Uterus (tissue), 3 donors: ENCODE measurements at regions not wholly inside any gene's neighbourhood (a gene's known extent, or its start where the extent isn't known, plus 50 kb on each side); places are given as distances from the start of the nearest gene placed in this dataset.
"Not testable (repeated sequence)": the region's sequence is repeated elsewhere in the genome, so short reads cannot be mapped to it uniquely, and the experiment has no call there.

Experiments used
- DNase-seq, 2 donors: peaks; one replicate each; pipeline ENCODE4 v3.0.0-alpha.2; 2019 to 2020
- H3K27ac ChIP-seq, 2 donors: fragments of 200-600 bp; sonication (generic); 1 replicate in 1 of 2; 2 replicates in 1 of 2; pipeline ENCODE4 v1.5.1; 2016 to 2018
- H3K27me3 ChIP-seq, 2 donors: fragments of 200-600 bp; sonication (generic); one replicate each; pipeline ENCODE4 v1.5.1; 2018 to 2019; ENCODE audit warnings: control low read depth in 1 of 2
- H3K36me3 ChIP-seq, 2 donors: fragments of 200-600 bp; sonication (generic); one replicate each; pipeline ENCODE4 v1.5.1; 2019; ENCODE audit warnings: control low read depth in 1 of 2
- H3K4me1 ChIP-seq, 2 donors: fragments of 200-600 bp; sonication (generic); one replicate each; pipeline ENCODE4 v1.5.1; 2018 to 2019; ENCODE audit warnings: control low read depth in 1 of 2
- H3K4me3 ChIP-seq, 2 donors: fragments of 200-600 bp; sonication (generic); 1 replicate in 1 of 2; 2 replicates in 1 of 2; pipeline ENCODE4 v1.5.1; 2018 to 2019; ENCODE audit warnings: mild to moderate bottlenecking in 1 of 2
- H3K9me3 ChIP-seq, 2 donors: fragments of 200-600 bp; sonication (generic); one replicate each; pipeline ENCODE4 v1.5.1; 2019; ENCODE audit warnings: control low read depth in 1 of 2
- intact Hi-C: fragments of 100-400 bp; cut with DNase I; formaldehyde crosslinking; loops from one replicate; pipeline ENCODE4 v1.15.1; 2023; ENCODE audit warnings: low total_unique reads
- donor health status: DM: yes; HTN: yes; CAD: no.

DNA sequence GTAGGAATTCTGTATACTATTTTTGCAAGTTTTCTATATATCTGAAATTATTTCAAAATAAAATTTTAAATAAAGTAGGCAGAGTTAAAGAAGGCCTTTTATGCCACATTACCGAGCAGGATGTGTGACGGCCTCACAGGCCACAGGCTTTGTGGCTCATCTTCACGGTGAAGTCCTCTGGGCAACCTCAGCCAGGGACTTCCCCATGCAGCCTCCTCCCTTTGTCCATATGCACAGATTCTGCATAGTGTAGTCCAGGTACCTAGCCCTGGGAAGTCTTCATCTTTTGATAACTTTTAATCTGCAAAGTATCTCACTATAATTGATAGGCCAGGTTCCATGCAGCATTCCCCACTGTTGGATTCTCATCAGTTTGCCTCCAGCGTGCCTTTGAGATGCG lies 62.8 kb downstream of the ARHGAP11B start:
- H3K36me3 ChIP-seq, DNase-seq, H3K27ac ChIP-seq, intact Hi-C loops, H3K9me3 ChIP-seq, H3K27me3 ChIP-seq, H3K4me3 ChIP-seq, H3K4me1 ChIP-seq: not testable (repeated sequence)

DNA sequence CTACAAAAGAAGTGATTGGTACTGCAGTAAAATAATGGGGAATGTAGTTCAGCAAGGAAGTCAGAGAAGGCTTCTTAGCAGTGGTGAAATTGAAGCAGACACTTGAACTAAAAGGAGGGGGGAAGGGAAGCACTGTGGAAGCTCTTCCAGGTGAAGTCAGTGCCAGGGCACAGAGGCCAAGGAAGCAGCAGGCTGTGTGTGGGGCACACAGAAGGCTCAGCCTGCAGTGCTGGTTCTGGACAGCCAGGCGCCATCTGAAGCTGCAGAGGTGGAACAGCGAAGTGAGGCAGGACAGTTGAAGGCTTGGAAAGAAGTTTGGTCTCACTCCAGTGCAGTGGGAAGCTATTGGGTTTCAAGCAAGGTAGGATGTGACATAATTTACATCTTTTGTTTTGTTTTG lies 64.2 kb downstream of the ARHGAP11B start:
- H3K36me3 ChIP-seq, H3K9me3 ChIP-seq, H3K4me1 ChIP-seq, H3K27me3 ChIP-seq, H3K27ac ChIP-seq, intact Hi-C loops, H3K4me3 ChIP-seq, DNase-seq: not testable (repeated sequence)

- DNase-seq, H3K36me3 ChIP-seq, H3K4me3 ChIP-seq, intact Hi-C loops, H3K9me3 ChIP-seq, H3K27me3 ChIP-seq, H3K27ac ChIP-seq, H3K4me1 ChIP-seq: not testable (repeated sequence)
These were observed 69.9 kb downstream of the ARHGAP11B start for GRCh38 chr15:30695811-30696210.

DNA sequence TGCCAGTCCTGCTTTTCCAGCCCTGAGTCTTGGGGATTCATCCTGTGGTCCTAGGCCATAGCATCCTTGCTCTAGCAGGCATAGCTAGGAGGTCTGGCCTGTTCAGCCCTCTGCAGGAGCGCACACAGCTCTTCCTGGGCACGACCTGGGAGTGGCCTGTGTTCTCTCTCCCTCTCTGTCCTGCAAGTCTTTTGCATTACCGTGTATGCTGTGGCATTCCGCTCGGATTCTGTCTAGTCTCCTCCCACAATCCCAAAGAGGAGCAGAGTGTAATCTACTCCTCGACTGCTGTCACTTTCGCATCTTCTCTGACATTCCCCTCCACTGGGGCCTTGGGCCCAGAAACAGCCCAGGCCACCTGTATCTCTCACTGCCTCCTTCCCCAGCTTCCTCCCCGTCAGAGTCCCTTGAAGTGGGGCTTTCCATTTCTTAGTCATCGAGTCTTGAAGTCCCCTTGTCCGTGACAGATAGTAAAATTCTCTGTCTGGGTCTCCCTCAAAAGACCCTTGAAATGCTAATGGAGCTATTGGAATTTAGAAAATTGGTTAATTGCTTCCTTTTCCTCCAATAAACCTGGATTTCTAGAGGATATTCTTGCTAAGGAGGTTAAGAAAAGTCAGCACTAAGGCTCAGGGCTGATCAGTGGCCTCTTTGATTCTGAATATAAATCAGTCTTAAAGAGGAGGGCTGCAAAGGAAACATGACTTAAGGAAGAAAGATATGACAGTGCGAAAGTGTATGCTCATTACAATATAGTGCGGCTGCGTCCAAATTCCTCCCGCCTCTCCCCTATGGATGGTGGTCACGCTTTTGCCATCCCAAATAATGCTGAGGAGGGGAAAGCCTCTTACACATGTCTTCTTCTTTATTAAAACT lies 70.7 kb downstream of the ARHGAP11B start:
- not testable (repeated sequence) for H3K27ac ChIP-seq

GRCh38 chr15:30697315-30697685 lies 71.4 kb downstream of the ARHGAP11B start:
- H3K9me3 ChIP-seq, DNase-seq, H3K4me3 ChIP-seq, intact Hi-C loops, H3K36me3 ChIP-seq, H3K4me1 ChIP-seq, H3K27me3 ChIP-seq, H3K27ac ChIP-seq: not testable (repeated sequence)

More for the DNA sequence above, 70.7 kb downstream of the ARHGAP11B start:
- H3K4me1 ChIP-seq, H3K4me3 ChIP-seq, H3K9me3 ChIP-seq, H3K36me3 ChIP-seq, DNase-seq, intact Hi-C loops, H3K27me3 ChIP-seq: not testable (repeated sequence)

DNA sequence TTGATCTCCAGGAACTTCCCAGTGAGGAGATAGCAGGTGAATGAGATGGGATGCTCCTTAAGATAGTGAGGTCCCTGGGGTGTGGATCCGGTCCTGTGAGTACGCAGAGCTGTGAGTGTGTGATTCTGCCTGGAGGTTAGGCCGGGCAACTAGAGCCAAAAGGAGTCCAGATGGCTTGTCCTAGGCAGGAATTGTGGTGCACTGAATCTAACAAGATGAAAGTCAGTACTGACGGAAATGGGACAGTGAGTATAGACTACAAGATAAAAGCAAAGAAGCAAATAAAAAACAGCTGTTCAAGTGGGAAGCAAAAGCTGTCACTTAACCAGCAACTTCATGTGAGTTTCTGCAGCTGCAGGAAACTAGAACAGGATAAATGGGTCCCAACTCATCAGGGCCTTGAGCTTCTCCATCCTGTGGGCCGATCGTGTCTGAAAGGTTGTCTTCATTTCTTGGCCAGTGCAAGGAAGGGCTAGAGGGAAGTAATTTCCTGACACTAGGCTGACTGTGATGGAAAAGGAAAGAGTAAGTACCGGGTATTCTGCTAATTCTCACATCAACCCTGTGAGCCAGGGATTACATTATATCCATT lies 74.2 kb downstream of the ARHGAP11B start:
- H3K36me3 ChIP-seq, intact Hi-C loops, H3K4me1 ChIP-seq: not testable (repeated sequence)

DNA sequence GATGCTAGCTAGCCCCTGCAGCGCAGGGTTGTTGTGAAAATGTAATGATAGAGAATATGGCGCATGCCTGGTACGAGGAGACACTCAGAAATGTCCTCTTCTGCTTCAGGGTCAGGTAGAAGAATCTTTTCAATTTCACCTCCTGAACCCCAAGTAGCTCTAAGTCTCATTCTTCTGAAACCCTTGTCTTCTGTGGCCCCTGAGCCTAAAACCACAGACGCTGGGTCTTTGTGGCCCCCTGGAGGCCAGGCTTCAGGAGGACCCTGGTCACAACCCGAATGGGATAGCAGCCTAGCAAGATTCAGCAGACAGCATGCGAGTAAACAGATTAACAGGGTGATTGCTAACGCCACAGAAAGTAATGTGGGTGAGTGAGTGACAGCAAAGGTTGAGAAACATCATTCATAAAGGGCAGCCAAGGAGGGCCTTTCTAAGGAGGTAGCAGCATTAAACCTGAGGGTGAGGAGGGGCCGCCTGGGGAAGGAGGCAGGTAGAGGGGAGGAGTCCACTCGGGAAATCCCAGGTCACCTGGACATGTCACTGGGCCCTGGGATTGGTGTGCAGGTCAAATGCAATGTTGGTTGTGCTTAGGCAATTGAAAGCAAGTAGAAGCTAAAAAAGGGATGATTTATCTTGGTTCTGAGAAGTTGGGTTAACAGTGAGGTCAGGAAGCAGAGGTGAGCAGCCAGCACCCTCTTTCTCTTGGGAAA lies 82.2 kb downstream of the ARHGAP11B start:
- H3K4me1 ChIP-seq, intact Hi-C loops, DNase-seq, H3K27ac ChIP-seq, H3K27me3 ChIP-seq, H3K36me3 ChIP-seq, H3K4me3 ChIP-seq, H3K9me3 ChIP-seq: not testable (repeated sequence)

More for the DNA sequence above, 74.2 kb downstream of the ARHGAP11B start:
- DNase-seq, H3K27me3 ChIP-seq, H3K27ac ChIP-seq, H3K4me3 ChIP-seq, H3K9me3 ChIP-seq: not testable (repeated sequence)

GRCh38 chr15:30708809-30709208 lies 82.9 kb downstream of the ARHGAP11B start:
- intact Hi-C loops, DNase-seq, H3K27ac ChIP-seq, H3K36me3 ChIP-seq, H3K4me3 ChIP-seq, H3K9me3 ChIP-seq, H3K27me3 ChIP-seq, H3K4me1 ChIP-seq: not testable (repeated sequence)

GRCh38 chr15:30718038-30718643 lies 92.2 kb downstream of the ARHGAP11B start:
- DNase-seq, intact Hi-C loops: not testable (repeated sequence)

DNA sequence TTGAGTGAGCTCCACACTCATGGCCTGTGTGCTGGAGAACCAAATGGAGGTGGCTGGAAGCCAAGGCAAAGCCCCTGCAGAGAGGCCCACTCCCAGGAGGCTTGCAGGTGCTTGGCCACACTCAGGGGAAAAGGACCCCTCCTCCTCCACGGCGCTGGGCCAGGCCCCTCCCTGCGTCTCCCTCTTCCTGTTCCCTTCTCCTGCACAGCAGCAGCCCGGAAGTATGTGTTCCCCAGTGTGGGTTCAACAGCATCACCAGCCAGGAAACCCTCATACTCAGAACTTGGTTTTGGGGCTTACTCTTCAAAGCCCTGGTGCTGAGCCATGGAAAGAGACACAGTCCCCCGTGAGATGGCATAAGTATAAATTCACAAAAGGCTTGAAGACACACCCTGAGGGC lies 93.4 kb downstream of the ARHGAP11B start:
- H3K36me3 ChIP-seq, intact Hi-C loops, H3K27ac ChIP-seq, H3K4me1 ChIP-seq, DNase-seq, H3K4me3 ChIP-seq, H3K9me3 ChIP-seq, H3K27me3 ChIP-seq: not testable (repeated sequence)

More at GRCh38 chr15:30718038-30718643, 92.2 kb downstream of the ARHGAP11B start:
- H3K4me1 ChIP-seq, H3K27ac ChIP-seq, H3K36me3 ChIP-seq, H3K4me3 ChIP-seq, H3K27me3 ChIP-seq, H3K9me3 ChIP-seq: not testable (repeated sequence)

DNA sequence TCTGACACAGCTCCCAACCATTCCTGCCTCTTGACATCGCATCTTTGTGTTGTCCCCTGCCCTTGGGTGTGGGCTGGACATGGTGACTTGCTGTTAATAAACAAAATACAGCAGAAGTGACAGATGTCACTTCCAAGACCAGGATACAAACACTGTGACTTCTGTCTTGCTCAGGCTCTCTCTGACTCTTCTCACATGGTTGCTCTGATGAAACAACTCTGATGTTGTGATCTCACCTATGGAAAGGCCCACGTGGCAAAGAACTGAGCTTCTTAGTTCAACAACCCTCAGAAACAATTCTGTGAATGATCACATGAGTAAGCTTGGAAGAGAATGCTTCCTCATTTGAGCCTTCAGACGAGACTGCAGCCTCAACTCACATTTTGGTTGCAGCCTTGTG lies 94.9 kb downstream of the ARHGAP11B start:
- intact Hi-C loops, H3K27ac ChIP-seq, H3K27me3 ChIP-seq, H3K36me3 ChIP-seq, H3K4me3 ChIP-seq, H3K4me1 ChIP-seq, H3K9me3 ChIP-seq, DNase-seq: not testable (repeated sequence)

DNA sequence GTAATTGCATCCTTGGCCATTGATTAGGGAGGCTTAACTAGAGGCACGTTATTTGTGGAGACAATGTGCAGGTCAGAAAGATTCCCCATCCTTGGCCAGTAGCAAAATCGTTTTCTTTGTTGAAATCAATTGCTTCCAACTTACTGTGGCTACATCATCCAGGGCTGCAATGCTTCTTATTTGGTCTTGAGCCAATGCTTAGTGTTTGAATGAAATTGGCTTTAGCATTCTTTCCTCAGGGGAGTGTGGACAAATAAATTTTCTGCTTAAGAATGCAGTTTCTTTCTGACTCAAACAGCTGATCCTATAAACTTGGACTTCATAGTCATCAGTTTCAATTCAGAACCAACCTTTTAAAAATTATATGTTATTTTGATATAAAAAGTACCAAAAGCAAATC lies 95.6 kb downstream of the ARHGAP11B start:
- H3K36me3 ChIP-seq, H3K27me3 ChIP-seq, H3K27ac ChIP-seq, H3K9me3 ChIP-seq, H3K4me1 ChIP-seq, DNase-seq, intact Hi-C loops, H3K4me3 ChIP-seq: not testable (repeated sequence)
